ENCODE measurements at regions not wholly inside any gene's neighbourhood (a gene's known extent, or its start where the extent isn't known, plus 50 kb on each side); places are given as distances from the start of the nearest gene placed in this dataset.
"Not testable (repeated sequence)": the region's sequence is repeated elsewhere in the genome, so short reads cannot be mapped to it uniquely, and the experiment has no call there.

DNA sequence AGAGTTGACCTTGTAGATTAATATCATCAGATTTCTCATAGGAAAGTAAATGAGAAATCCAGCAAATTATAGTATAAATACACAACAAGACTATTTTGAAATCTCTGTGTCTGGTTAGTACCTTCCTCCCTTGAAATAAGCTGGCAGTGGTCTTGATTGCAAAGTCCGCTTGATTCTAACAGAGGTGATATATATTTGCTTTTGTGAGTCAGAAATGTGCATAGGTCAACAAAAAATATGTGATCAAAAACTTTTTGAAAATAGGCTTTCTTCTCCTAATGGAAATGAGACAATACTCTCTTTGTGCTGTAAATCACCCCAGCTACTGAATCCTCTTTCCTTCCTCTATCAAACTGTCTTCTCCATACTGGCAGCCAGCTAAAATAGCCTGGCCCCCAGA is 749.2 kb upstream of the CDH10 start:
- DNase-seq (ENCODE audit: low read depth), result no peak

DNA sequence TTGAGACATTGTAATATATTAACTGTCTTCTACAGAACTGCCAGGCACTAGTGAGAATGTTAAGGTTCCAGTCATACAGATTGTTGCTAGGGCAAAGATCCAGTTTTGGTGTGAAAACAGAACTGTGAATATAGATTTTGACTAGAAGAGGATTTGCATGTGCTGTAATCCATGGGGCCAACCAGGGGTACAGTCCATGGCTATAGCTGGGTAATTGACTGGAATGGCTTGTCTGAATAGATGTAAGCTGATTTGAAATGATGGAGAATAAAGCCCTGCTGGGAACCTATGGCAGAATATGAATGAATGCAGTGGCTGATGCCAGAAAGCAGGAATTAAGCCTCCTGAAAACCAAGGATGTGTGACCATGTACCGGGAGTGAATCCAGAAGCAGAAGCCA is 748.5 kb upstream of the CDH10 start:
- no peak for DNase-seq (ENCODE audit: low read depth)

DNA sequence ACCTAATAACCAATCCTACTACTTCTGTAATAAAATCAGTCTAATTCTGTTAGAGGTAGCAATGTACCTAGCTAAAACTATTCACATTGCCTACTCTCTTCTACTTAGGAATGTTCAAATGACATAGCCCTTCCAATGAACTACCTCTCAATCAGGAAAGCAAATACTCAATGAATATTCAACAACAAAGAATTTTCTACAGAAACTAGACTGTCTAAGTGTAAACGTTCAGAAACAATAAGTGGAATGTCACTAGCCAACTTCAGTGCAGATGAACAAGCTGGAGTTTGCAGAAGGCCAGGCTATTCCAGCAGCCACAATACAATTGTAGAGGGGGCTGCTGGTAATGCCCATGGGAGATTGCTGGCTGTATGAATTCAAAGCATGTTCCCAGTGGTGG is 743.2 kb upstream of the CDH10 start:
- DNase-seq (ENCODE audit: low read depth), result no peak

DNA sequence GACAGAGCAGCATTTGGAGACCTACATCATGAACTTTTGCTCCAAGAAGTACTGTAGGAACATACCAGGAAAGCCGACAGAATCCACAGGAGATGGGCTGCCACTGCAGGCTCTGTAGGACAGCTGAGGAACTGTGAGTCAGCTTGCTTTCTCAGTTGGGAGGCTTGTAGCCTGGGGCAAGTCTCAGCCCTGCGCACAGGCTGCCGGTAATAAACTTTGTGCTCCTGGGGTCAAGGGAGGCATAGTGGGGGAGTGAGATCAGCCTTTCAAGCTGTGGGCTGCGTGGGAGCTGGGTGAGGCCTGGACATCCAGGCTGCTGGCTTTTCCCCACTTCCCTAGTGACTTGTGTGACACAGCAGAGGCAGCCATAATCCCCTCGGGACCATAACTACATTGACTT is 718.0 kb upstream of the CDH10 start:
- DNase-seq (ENCODE audit: low read depth), result no peak

DNA sequence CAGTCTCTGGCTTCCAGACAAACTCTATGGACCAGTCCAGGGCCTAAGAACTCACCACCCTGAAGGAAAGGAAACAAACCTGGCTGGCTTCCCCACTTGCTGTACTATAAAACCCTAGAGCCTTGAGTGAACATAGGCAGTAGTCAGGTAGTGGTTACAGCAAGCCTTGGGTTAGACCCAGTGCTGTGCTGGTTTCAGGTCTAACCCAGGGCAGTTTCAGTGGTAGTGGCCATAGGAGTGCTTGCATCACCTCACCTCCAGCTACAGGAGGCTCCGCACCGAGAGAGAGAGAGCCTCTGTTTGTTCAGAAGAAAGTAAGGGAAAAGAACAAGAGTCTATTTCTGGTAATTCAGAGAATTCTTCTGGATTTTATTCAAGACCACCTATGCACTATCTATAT is 714.1 kb upstream of the CDH10 start:
- DNase-seq (ENCODE audit: low read depth), result no peak

DNA sequence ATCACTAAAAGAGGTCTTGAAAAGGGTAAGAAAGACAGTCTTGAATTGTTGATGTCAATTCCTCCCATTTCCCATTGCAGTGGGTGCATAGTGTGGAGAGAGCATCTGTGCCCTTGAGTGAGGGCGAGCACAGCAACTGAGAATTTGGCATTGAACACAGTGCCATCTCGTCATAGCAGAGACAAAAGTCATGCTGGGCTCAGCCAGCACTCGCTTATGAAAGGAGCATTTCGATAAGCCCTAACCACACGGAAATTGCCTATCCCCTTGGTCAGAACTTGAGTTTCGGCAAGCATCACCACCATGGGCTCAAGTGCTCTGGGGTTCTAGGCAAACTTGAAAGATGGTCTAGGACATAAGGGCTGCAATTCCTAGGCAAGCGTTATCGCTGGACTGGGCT is 712.8 kb upstream of the CDH10 start:
- DNase-seq (ENCODE audit: low read depth), result no peak

DNA sequence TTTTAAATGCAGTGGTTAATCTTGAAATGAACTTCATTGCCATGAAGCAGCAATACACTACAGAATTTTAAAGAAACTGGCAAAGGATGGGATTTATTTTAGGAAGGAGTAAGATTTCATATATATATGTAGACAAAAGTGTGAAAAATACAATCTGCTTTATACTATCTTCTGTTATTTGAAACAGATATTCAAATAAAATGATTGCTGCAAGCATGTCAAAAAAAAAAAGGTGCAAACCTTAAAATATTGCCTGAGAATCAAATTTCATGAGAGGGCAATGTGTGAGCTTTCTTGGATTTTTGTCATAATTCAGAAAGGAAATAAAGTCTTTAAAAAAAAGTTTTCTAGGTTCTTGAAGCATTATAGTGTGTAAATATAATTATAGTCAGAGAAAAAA is 705.0 kb upstream of the CDH10 start:
- no peak for DNase-seq (ENCODE audit: low read depth)

DNA sequence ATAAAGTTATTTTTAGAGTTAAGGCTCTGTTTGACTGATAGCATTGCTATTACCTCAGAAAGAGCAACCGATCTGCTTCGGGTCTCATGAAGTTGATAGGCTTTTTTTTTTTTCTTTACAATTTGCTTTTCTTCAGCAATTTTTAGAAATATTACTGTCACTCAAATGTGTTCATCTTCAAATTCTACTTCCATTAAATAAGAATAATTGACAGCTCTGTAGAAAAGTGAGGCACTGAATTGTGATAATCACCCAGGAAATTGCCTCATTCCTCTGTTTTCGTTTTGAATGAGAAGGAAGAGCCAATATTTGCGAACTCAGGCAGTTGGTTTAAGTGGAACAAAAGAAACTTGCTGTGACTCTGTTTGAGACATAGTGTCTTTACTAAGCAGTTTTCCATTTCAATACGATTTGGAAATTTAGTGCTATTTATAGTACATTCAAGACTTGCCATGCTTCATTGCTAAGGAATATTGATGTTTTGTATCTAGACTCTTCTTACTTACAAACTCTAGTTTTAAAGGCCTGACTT is 700.5 kb upstream of the CDH10 start:
- no peak for DNase-seq (ENCODE audit: low read depth)

DNA sequence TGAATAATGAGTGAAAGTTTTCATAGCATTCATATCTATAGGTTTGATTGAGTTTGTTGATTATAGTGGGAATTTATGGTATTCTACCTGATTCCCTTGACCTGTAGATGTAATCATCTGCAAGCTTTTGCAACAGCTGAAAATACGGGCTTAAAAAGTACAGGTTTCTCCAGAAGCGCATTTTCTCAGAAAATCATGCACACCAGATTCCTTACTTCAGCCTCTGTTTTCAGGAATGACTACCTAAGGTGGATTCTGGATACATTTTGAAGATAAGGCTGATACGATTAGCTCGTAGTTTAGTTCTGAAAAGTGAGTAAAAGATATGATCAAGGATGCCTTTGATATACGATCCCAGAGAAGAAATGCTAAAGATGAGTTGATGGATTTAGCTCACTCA is 694.8 kb upstream of the CDH10 start:
- DNase-seq (ENCODE audit: low read depth), result no peak

DNA sequence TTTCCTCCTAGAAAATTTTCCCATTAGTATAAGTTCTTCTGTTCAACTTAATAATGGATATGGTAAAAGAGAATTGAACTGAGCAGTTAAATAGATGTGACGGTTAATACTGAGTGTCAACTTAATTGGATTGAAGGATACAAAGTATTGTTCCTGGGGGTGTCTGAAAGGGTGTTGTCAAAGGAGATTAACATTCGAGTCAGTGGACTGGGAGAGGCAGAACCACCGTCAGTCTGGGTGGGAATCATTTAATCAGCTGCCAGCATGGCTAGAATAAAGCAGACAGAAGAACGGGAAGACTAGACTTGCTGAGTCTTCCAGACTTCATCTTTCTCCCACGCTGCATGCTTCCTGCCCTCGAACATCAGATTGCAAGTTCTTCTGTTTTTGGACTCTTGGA is 689.6 kb upstream of the CDH10 start:
- DNase-seq (ENCODE audit: low read depth), result no peak

DNA sequence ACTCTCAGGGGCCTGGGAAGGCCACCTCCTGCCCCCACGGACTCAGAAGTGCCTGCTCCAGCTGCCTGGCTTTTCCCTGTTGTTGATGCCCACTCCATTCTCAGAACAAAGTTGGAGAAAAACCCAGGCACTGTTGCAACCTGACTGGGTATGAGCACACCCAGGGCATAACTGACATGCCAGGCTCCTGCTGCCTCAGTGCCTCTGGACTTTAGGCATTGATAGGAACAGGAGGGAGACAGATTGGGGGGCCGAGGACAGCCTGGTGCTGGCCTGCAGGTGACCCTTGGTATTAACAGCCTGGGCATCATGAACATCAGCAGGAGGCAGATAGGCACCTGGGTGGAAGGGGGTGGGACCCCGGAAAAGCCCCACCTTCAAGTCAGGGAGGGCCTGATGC is 685.9 kb upstream of the CDH10 start:
- DNase-seq (ENCODE audit: low read depth), result no peak

DNA sequence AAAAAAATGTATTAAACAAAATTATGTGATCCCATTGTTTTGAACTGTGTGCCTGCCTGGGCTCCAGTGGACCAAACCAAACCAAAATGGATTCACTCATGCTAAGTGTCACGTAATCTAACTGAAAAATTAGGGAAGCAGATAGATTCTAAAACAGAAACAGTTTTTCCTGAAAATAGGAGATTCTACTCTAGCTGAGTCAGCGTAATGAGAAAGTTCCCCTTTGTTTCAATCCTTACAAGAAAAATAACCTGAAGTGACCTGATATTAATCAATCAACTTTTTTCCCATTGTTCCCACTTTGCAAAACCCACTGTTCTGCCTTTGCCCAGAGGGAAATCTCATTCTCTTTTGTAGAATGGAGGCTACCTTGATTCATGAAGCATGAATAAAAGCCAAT is 682.4 kb upstream of the CDH10 start:
- no peak for DNase-seq (ENCODE audit: low read depth)

DNA sequence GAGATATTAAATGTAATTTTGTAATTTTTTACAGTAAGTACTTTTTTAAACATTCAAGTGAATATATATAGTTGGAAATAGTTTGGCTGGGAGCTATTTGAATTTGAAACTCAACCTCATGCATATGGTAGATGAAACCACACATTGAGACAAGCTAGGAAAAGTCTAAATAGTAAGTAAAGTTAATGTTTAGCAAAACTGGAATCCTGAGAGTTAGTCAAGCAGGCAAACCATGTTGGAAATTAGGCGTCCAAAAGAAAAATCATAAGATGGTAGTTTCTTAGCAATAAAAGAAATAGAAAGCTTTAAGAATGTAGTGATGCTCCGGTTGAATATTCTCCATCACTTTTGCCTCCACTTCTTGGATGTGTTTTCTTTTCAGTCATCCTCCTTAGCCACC is 657.1 kb upstream of the CDH10 start:
- no peak for DNase-seq (ENCODE audit: low read depth)

DNA sequence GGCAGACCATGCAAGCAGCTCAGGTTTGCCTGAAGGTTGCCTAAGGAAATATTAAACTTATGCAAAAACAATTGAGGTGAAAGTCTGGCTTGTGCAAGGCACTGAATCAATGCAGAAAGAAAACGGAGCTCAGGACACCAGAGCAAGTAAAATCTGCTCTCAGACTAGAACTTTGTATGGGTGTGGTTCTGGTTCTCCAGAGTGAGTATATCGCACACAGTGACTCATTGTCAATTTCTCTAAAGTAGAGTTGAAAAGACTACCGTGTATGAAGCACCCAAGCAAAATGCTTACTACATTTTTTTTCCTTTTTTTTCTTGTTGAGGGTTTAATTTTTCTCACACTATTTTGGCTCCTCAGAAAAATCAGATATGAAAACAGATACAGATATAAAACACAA is 650.3 kb upstream of the CDH10 start:
- DNase-seq (ENCODE audit: low read depth), result no peak

DNA sequence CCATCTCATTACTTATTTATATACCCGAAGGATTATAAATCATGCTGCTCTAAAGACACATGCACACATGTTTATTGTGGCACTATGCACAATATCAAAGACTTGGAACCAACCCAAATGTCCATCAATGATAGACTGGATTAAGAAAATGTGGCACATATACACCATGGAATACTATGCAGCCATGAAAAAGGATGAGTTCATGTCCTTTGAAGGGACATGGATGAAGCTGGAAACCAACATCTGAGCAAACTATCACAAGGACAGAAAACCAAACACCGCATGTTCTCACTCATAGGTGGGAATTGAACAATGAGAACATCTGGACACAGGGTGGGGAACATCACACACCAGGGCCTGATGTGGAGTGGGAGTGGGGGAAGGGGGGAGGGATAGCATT is 645.0 kb upstream of the CDH10 start:
- not testable (repeated sequence) for DNase-seq (ENCODE audit: low read depth)

DNA sequence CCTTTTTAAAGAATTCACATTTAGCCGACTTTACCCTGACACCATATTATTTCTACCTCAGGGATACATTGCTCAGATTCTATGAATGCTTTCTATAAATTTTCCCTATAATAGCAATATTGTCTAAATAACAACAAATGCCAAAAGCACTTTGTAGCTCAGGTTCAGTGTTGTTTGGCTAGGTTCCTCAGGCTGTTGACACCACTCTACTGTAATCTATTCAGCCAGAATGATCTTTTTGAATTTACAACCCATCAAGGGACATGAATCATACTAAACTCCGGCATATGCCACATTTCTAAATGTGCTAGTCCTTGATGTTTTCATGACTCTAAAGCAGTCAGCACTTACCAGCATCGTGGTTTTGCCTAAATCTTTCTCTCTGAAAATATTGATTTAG is 641.5 kb upstream of the CDH10 start:
- DNase-seq (ENCODE audit: low read depth), result no peak

DNA sequence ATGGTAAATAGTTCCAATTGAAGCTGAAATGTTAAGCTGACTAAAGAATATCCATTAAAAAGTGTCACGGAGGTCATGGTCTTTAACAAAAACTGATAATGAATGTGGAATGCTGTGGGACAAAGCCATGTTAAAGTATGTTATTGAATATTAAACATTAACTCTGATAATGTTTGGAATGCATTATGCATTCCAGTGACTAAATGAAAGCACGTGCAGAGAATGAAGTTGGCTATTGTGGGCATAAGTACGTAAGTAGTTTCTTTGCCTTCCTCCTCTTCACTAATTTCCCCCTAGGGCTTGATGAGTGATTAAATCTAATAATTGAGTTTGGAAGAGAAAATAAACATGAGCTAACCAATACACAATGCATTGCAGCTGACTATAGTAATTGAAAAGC is 640.4 kb upstream of the CDH10 start:
- no peak for DNase-seq (ENCODE audit: low read depth)

DNA sequence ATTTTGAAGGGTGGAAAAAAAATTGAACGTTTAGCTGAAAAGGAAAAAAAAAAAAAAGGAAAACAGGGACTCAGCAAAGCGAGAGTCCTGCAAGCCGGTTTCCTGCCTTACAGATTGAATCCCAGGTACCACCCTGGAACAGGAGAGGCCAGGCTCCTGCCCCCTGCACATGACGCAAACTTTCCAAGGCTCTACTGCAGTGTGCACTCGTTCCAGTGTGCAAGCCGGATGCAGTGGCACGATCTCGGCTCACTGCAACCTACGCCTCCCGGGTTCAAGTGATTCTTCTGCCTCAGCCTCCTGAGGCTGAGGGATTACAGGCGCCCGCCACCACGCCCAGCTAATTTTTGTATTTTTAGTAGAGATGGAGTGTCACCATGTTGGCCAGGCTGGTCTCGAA is 618.7 kb upstream of the CDH10 start:
- not testable (repeated sequence) for DNase-seq (ENCODE audit: low read depth)

DNA sequence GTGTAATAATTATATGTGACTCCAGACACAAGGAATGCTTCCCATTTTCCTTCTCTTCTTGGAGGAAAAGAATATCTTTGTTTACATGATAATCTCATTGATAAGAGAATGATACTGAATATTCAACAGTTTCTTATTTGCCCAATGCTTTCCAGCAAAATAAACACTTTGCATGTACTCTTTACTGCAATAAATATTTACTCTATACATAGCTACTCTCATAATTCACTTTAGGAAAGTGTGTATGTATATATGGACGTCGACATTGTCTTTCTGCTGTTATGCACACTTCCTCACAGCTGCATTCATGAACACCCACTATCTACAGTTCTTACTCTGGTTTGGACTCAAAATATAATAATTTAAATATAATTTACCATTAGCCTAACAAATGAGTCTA is 617.4 kb upstream of the CDH10 start:
- DNase-seq (ENCODE audit: low read depth), result no peak

DNA sequence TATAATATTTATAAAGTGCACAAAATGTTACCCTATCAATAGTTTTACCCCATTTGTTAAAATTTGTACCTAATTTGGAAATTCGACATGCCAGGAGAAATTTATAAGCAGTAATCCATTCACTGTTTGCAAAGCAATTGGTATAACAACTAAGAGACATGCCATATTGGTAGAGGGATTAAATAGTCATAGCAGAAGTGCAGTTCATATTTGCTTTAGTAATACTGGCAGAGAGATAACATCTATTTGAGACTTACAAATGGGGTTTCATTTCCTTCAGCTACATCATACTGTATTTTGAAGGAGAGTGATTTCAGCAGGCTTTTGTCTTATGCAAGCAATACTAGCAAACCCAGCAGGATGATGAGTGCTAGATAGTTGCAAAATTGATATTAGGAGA is 610.4 kb upstream of the CDH10 start:
- no peak for DNase-seq (ENCODE audit: low read depth)

DNA sequence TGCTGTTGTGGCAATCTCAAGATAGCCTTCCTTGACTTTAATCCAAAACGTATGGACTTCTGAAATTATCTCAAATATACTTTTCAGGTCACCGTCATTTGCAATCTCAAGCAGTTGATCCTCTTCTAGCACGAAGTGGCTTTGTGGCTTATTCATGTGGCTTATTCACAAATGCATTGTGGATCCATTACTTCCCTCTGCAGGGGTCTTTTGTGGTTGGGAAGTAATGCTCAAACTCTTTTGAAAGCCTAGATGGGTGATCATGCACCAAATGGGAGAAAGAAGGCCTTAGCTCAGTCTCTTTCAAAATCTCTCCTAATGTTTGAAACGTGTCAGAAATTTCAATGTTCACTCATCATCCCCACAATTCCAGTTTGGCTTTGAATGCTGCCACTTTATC is 597.2 kb upstream of the CDH10 start:
- no peak for DNase-seq (ENCODE audit: low read depth)

DNA sequence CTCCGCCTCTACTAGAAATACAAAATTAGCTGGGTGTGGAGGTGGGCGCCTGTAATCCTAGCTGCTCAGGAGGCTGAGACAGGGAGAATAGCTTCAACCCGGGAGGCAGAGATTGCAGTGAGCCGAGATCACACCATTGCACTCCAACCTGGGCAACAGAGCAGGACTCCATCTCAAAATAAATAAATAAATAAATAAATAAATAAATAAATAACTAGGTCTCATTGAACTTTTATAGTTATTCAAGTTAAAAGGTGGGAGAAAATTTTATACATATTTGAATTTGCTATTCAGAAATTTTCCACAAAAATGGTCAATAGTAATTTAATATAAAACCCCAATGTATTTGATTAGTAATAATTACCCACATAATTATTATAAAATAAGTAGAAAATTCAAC is 593.9 kb upstream of the CDH10 start:
- DNase-seq (ENCODE audit: low read depth), result not testable (repeated sequence)

DNA sequence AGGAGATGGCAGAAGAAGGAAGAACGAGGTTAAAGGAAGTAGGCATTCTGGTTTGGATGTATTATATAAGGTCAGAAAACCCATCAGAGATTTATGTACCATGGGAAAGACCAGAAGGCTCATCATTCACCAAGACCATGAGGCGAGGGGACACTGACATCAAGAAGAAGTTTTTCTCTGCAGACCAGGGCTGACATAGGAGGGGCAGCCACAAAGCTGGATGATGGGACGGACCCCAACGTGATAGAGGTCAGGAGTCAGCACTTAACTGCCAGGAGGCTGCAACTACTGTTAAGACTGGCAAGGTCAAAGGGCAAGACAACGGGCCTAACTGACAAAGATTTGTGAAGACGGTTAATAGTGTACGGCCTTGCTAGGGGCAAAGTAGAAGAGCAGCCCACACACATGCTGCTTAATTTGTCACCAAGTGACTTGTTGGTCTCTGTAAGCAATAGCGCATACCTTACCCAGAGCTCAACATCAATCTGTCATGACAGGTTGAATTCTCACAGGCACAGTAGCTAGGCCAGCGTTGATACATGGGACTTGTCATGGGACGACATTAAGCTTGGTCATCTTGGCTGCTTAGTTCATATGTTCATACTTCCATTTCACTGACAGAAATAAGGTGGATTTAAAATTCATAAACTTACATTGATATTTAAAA is 579.7 kb upstream of the CDH10 start:
- no peak for DNase-seq (ENCODE audit: low read depth)

DNA sequence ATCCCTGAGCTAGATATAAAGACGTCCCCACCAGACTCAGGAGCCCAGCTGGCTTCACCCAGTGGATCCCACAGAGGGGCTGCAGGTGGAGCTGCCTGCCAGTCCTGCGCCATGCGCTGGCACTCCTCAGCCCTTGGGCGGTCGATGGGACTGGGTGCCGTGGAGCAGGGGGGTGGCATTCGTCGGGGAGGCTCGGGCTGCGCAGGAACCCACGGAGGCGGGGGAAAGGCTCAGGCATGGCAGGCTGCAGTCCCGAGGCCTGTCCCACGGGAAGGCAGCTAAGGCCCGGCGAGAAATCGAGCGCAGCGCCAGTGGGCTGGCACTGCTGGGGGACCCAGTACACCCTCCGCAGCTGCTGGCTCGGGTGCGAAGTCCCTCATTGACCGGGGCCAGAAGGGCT is 555.1 kb upstream of the CDH10 start:
- not testable (repeated sequence) for DNase-seq (ENCODE audit: low read depth)
